ENCODE measurements at regions not wholly inside any gene's neighbourhood (a gene's known extent, or its start where the extent isn't known, plus 50 kb on each side); places are given as distances from the start of the nearest gene placed in this dataset.

- ATAC-seq (no peak), FAIRE-seq (no peak), DNase-seq (ENCODE audit: low read depth, low spot score) (no peak)
- Histone ChIP-seq H3K4me2 (ENCODE audit: control insufficient read depth, insufficient read depth) (no peak overlapping the region), H3K27me3 (replicated peaks in 1 of 2; ENCODE audit: control insufficient read depth in 2 of 2, insufficient read depth in 2 of 2, low read length in 1 of 2) (no peaks in the 10 kb centered on the region), H3K79me2 (ENCODE audit: control insufficient read depth, insufficient read depth, low read length) (no peaks in the 10 kb centered on the region), H3K9me3 (replicated peaks; ENCODE audit: control insufficient read depth, insufficient read depth, low read length) (no peaks in the 10 kb centered on the region), H4K20me1 (ENCODE audit: control insufficient read depth, insufficient read depth) (no peaks in the 10 kb centered on the region), H3K27ac (ENCODE audit: control insufficient read depth, insufficient read depth) (no peak overlapping the region), H3K4me3 (no peak overlapping the region), H3K4me1 (ENCODE audit: control insufficient read depth, insufficient read depth, low read length) (no peaks in the 10 kb centered on the region), H2AFZ (ENCODE audit: control insufficient read depth, low read depth, low read length) (no peak overlapping the region), H3K36me3 (ENCODE audit: control insufficient read depth in 2 of 2, insufficient read depth in 2 of 2, low read length in 1 of 2) (no peaks in the 10 kb centered on the region), H3K9ac (ENCODE audit: control insufficient read depth, insufficient read depth, low read length) (no peak overlapping the region)
- no TSS peak for BruUV-seq (replicated peaks)
- intact Hi-C loops (cut with micrococcal nuclease; ENCODE audit: unreplicated experiment): no loop called here
- WGBS (ENCODE audit: insufficient coverage, insufficient replicate concordance, low lambda C conversion rate, missing lambda C conversion rate): 5% methylated on average over 3 of the region's 3 CpGs
- ChIA-PET CTCF (no interaction called here), POLR2A (no interaction called here), RAD21 (ENCODE audit: unreplicated experiment) (no interaction called here), SMC1A (ENCODE audit: uncharacterized antibody, unreplicated experiment) (no interaction called here)
- TF ChIP-seq, protein P1, sequence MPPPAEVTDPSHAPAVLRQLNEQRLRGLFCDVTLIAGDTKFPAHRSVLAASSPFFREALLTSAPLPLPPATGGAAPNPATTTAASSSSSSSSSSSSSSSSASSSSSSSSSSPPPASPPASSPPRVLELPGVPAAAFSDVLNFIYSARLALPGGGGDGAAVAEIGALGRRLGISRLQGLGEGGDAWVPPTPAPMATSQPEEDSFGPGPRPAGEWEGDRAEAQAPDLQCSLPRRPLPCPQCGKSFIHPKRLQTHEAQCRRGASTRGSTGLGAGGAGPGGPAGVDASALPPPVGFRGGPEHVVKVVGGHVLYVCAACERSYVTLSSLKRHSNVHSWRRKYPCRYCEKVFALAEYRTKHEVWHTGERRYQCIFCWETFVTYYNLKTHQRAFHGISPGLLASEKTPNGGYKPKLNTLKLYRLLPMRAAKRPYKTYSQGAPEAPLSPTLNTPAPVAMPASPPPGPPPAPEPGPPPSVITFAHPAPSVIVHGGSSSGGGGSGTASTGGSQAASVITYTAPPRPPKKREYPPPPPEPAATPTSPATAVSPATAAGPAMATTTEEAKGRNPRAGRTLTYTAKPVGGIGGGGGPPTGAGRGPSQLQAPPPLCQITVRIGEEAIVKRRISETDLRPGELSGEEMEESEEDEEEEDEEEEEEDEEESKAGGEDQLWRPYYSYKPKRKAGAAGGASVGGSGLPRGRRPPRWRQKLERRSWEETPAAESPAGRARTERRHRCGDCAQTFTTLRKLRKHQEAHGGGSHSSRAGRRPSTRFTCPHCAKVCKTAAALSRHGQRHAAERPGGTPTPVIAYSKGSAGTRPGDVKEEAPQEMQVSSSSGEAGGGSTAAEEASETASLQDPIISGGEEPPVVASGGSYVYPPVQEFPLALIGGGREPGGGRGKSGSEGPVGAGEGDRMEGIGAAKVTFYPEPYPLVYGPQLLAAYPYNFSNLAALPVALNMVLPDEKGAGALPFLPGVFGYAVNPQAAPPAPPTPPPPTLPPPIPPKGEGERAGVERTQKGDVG (CRISPR knock-in tag; IDR thresholded peaks at IDR 0.05): no peak
- TF ChIP-seq BCL11A (IDR thresholded peaks at IDR 0.05; ENCODE audit: low read depth, low read length) (no peak), PAX5 (IDR thresholded peaks at IDR 0.05; ENCODE audit: borderline replicate concordance, low read depth, low read length) (no peak), HSF1 (IDR thresholded peaks at IDR 0.05; ENCODE audit: low read depth, low read length) (no peak), KLF5 (IDR thresholded peaks at IDR 0.05; ENCODE audit: partially characterized antibody) (no peak), SPI1 (IDR thresholded peaks at IDR 0.05; ENCODE audit: borderline replicate concordance, insufficient read depth, low read depth, low read length) (no peak), ZNF384 (IDR thresholded peaks at IDR 0.05; ENCODE audit: borderline replicate concordance, low read depth, low read length) (no peak), NR2C1 (IDR thresholded peaks at IDR 0.05) (no peak), FOXK2 (IDR thresholded peaks at IDR 0.05) (no peak), BACH1 (IDR thresholded peaks at IDR 0.05; ENCODE audit: borderline replicate concordance) (no peak), RCOR1 (conservative IDR thresholded peaks at IDR 0.05; ENCODE audit: low read depth, low read length) (no peak)
- TF ChIP-seq, protein P2, sequence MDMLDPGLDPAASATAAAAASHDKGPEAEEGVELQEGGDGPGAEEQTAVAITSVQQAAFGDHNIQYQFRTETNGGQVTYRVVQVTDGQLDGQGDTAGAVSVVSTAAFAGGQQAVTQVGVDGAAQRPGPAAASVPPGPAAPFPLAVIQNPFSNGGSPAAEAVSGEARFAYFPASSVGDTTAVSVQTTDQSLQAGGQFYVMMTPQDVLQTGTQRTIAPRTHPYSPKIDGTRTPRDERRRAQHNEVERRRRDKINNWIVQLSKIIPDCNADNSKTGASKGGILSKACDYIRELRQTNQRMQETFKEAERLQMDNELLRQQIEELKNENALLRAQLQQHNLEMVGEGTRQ (IDR thresholded peaks at IDR 0.05; ENCODE audit: borderline replicate concordance, low read depth, low read length): no peak
- in situ Hi-C loops (cut with MboI): no loop called here
Observed at GRCh38 chrX:69037786-69038185, 127.5 kb downstream of the PJA1 start.

Data from GM12878 (cell line).